Amniotic stem cell (primary cell): ENCODE measurements at regions not wholly inside any gene's neighbourhood (a gene's known extent, or its start where the extent isn't known, plus 50 kb on each side); places are given as distances from the start of the nearest gene placed in this dataset.
"Not testable (repeated sequence)": the region's sequence is repeated elsewhere in the genome, so short reads cannot be mapped to it uniquely, and the experiment has no call there.

ENCODE experiments used
- DNase-seq: peaks from one replicate; lab custom pipeline; 2025; lab: John Stamatoyannopoulos, UW

DNA sequence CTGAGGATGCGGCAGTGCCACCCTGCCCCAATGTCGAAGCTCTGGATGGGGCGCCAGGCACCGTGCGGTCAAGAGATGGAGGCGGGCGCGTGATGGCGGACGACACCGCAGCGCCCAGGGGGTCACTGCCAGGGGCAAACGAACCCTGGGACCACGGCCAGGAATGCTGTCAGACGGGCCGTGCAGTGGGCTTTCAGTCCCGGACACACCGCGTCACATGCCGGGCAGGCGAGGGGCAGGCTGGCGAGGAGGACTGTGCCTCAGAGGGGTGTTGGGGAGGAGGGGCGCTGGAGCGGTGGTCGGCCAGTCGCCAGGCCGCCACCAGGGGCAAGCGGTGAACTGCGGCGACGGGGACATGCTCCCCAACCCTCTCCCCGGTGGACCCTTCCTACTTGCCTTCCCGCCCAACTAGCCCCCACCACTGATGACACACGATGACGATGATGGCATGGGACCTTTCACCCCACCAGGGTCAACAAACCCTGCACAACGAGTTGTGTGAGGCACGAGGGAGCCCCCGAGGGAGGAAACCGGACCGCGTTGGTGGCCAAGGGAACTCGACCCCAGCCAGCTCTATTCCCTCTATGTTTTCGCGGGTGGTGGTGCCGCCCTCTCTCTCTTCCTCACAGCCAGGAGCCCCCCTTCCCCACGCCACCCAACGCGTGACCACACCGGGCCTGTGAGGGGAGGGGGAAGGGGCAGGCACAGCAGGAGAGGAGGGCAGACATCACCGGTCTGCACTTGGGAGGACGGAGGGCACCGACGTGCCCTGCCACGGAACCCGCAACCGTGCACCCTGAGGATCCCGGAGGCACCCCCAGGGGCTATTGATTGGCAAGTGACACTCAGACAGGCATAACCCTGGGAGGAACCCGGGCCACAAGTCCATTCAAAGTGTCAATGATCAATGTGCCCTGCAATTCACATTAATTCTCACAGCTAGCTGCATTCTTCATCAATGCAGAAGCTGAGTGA, 1960.9 kb upstream of the DEFB115 start:
- DNase-seq: no peak

DNA sequence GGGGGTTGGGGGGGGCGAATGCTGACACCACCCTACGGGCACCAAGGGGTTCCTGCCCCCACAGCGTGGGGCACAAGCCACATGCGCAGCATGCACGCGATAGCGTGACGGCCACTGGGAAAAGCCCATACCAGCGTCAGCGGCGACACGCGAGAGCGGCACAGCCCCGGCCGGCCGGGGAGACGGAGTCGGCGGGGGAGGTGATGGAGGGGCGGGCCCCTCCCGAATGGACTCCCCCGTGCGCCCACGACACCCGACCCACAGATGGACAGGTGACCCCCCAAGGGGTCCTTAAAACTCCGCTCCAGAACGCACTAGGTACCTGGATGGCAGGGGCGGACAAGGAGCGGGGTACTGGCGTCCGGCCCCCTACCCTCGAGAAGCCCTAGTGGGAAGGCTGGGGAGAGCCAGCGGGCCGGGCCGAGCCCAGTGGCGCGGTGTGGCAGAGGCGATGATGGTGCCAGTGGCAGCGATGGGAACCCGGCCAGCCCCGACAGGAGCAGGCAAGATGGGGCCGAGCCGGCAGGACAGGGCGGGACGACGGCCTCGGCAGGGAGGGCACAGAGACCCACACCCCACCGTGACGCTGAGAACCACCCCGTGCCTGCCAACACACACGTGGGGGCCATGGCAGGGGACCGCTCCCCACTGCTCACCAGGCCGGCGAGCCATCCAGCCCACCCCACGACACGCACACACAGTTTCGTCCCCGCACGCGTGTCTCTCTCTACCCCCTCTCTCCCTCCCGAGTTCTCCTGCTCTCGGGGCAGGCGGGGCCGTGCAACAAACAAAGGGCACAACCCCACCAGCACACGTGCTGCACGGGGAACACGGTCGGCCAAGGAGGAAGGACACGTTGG, 1959.8 kb upstream of the DEFB115 start:
- DNase-seq: no peak

DNA sequence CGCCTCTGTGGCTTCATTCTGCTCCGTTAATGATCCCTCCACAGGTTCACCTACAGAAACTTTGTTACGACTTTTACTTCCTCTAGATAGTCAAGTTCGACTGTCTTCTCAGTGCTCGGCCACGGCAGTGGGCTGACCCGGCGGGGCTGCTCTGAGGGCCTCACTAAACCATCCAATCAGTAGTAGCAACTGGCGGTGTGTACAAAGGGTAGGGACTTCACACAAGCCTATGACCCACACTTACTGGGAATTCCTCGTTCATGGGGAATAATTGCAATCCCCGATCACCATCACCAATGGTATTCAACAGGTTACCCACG, 1959.2 kb upstream of the DEFB115 start:
- no peak for DNase-seq

GRCh38 chr20:29298759-29299613, 1958.5 kb upstream of the DEFB115 start:
- DNase-seq: no peak

- no peak for DNase-seq
Measured at GRCh38 chr20:29299811-29300578, 1957.5 kb upstream of the DEFB115 start.

DNA sequence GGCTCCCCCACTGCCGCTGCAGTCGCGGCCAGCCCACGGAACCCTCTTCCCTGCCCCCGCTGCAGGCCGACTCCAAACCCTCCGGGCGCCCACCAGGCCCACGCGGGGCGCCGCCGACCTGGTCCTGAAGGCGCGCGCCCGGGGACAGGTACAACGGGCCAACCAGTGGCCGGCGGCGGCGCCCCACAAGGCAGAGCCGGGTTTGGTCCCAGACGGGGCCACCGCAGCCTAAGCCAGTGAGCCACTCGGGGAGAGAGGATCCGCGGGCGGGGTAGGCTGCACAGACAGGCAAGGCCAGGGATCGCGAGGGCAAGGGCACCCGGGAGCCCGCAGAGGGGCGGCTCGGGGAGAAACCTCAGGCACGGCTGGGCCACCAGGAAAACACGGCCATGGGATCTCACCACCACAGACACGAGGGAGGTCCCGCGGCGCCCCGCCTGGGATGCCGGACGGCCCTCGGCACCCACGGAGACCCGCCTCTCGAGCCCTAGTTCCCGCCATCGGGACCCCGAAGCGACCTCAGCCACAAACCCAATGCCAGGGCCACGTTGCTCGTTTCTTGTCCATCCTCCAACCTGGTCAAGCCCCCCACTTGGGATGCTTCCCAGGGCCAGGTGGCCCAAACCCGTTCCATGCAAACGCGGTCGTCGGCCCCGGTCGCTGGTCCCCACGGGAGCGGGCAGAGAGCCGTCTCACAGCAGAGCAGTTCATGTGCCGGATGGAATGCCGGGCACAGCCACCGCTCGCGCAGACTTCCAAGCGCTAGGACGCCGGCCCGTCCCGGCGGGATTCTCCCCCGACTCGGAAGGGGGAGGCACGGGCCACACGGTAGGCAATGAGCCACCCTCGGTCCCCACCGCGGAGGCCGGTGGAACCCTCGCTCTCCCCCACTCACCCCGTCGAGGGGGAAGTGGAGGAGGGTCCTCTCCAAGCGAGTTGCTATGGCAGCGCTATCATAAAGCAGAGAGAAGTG, 1956.6 kb upstream of the DEFB115 start:
- DNase-seq: no peak

GRCh38 chr20:29301624-29302259, 1955.7 kb upstream of the DEFB115 start:
- DNase-seq: no peak

GRCh38 chr20:29302979-29303644, 1954.4 kb upstream of the DEFB115 start:
- no peak for DNase-seq

GRCh38 chr20:29306390-29307072, 1950.9 kb upstream of the DEFB115 start:
- DNase-seq: no peak

DNA sequence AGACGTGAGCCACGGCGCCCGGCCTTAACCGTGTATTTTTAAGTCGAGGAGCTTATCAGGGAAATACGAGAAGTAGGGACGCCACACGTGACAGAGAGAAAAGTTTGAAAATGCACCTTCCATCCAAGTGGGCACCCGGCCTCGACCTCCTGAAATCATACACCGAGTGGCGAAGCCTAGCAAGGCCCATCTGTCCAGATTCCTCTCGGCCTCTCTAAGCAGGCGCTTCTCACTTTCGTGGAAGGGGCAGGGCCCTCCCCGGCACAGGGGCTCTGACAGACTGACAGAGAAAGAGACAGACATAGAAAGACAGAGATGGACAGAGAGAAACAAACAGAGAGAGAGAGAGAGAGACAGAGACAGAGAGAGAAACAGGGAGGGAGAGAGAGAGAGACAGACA, 1950.0 kb upstream of the DEFB115 start:
- DNase-seq: not testable (repeated sequence)

- not testable (repeated sequence) for DNase-seq
Measured at GRCh38 chr20:29308956-29309355, 1948.5 kb upstream of the DEFB115 start.

DNA sequence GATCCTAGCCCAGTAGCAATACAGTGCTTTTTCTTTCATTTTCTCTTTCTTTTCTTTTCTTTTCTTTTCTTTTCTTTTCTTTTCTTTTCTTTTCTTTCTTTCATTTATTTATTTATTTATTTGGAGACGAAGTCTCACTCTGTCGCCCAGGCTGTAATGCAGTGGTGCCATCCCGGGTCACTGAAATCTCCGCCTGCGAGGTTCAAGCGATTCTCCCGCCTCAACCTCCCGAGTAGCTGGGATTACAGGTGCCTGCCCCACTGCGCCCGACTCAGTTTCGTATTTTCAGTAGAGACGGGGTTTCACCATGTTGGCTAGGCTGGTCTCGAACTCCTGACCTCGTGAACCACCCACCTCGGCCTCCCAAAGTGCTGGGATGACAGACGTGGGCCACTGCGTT, 1948.0 kb upstream of the DEFB115 start:
- DNase-seq: not testable (repeated sequence)

DNA sequence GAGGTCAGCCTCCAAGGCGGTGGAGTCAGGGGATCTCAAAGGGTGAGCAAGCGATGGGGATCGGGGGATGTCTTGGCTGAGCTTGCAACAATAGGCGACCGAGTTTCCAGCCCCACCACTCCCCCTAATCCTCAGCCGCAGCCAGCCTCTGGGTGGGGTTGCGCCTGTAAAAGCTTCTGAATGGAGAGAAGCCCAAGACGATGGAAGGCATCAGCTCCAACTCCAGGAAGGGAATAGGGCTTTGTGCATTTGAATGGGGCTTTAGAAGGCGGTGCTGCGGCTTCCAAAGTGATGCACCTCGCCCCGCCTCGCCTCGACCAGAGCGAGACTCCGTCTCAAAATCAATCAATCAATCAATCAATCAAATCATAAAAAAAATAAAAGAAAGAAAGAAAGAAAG, 1946.4 kb upstream of the DEFB115 start:
- DNase-seq: not testable (repeated sequence)

- not testable (repeated sequence) for DNase-seq
Measured at GRCh38 chr20:29312679-29313078, 1944.8 kb upstream of the DEFB115 start.

- DNase-seq: no peak
Measured at GRCh38 chr20:29313481-29313880, 1944.0 kb upstream of the DEFB115 start.

GRCh38 chr20:29314294-29314693, 1943.2 kb upstream of the DEFB115 start:
- DNase-seq: no peak

- DNase-seq: no peak
Measured at GRCh38 chr20:29318871-29319461, 1938.5 kb upstream of the DEFB115 start.

DNA sequence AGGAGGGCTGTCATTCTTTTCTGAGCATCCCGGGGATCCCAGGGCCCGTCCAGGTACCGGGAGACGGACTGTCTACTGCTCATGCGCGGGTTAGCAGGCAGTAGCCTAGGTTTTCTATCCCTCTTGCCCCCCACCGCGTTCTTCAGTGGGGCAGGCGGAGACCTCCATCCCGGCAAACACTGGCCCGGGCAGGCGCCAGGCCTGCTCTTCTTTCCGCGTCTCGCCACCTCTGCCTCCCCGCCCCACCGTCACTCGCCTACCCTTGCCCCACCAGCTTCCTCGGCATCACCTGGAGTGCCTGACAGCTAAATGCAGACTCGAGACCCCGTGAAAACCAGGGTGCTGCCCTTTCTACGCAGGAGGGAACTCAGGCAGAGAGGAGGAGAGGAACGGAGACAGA, 1937.7 kb upstream of the DEFB115 start:
- no peak for DNase-seq
